PFSK-1 (cell line): ENCODE measurements at regions not wholly inside any gene's neighbourhood (a gene's known extent, or its start where the extent isn't known, plus 50 kb on each side); places are given as distances from the start of the nearest gene placed in this dataset.

ENCODE experiments used
- FOXP2 ChIP-seq: optimal IDR thresholded peaks from 2 replicates; pipeline ENCODE3; 2011; ENCODE audit warnings: borderline replicate concordance, control low read depth, inconsistent platforms; ENCODE audit not compliant: insufficient read depth; ENCODE audit errors: extremely low read length, extremely low read depth
- POLR2AphosphoS5 ChIP-seq: IDR thresholded peaks from 2 replicates; pipeline ENCODE4 v1.6.1; 2012; ENCODE audit warnings: low read depth, mild to moderate bottlenecking, control low read depth, low read length, moderate library complexity
- REST ChIP-seq, 2 experiments: IDR thresholded peaks; 2 replicates each; pipeline versions ENCODE4 v1.6.1 to v1.8.0; 2011 to 2012; ENCODE audit warnings: low read depth in 2 of 2, low read length in 2 of 2, control low read depth in 1 of 2, inconsistent platforms in 1 of 2, mild to moderate bottlenecking in 1 of 2, moderate library complexity in 1 of 2; ENCODE audit not compliant: insufficient read depth in 1 of 2
- SIN3A ChIP-seq: IDR thresholded peaks from 2 replicates; pipeline ENCODE4 v1.6.1; 2012; ENCODE audit warnings: mild to moderate bottlenecking, low read length, moderate library complexity, borderline replicate concordance; ENCODE audit not compliant: insufficient read depth
- TAF1 ChIP-seq: IDR thresholded peaks from 2 replicates; pipeline ENCODE4 v1.6.1; 2012; ENCODE audit warnings: low read length, control low read depth, borderline replicate concordance; ENCODE audit not compliant: insufficient read depth

DNA sequence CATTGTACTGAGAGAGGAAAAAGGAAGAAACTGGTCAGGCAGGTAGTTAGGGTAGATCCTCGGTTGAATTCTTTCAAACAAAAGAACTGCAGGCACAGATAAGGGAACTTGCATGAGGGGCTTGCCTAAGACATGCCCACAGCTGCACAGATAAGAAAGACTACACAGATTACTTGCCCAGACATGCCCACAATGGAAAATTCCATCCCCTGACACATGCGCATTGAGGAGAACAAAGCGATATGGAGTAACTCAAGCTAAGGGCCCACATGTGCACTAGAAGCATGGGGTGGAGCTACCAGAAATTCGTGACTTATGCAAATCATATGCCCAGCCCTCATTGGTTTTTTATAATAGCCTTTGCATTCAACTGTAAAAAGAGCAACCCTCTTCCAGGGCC, 181.3 kb upstream of the ZNF521 start:
- no peak for TF ChIP-seq TAF1
- no peak for TF ChIP-seq REST (IDR thresholded peaks at IDR 0.05; ENCODE audit: insufficient read depth in 1 of 2, low read depth in 2 of 2, low read length in 2 of 2)
- no peak for TF ChIP-seq SIN3A
- no peak for TF ChIP-seq POLR2AphosphoS5
- no peak for TF ChIP-seq FOXP2
